GM12892 (cell line): ENCODE measurements at regions not wholly inside any gene's neighbourhood (a gene's known extent, or its start where the extent isn't known, plus 50 kb on each side); places are given as distances from the start of the nearest gene placed in this dataset.

ENCODE experiments used
- DNase-seq: peaks from one replicate; pipeline ENCODE4 v3.0.0; 2011; ENCODE audit not compliant: insufficient read length
- FAIRE-seq: peaks from 2 replicates; lab custom pipeline; 2011; peaks lifted over from hg19 to GRCh38; lab: Jason Lieb, UNC
- POLR2A ChIP-seq: IDR thresholded peaks from 2 replicates; pipeline ENCODE4 v1.6.1; 2011; ENCODE audit warnings: low read depth, low read length, control low read depth
- POLR2AphosphoS5 ChIP-seq: IDR thresholded peaks from 2 replicates; pipeline ENCODE4 v1.6.1; 2011; ENCODE audit warnings: low read depth, low read length, control low read depth
- TAF1 ChIP-seq: IDR thresholded peaks from 2 replicates; pipeline ENCODE4 v1.6.1; 2011; ENCODE audit warnings: low read depth, mild to moderate bottlenecking, control low read depth, low read length, borderline replicate concordance

GRCh38 chr6:98653179-98653578 is 181.2 kb upstream of the POU3F2 start:
- FAIRE-seq (no peak), DNase-seq (no peak)
- TF ChIP-seq TAF1 = no peak
- no peak for TF ChIP-seq POLR2A
- no peak for TF ChIP-seq POLR2AphosphoS5

GRCh38 chr6:98657764-98658163 is 176.6 kb upstream of the POU3F2 start:
- TF ChIP-seq TAF1 = no peak
- no peak for TF ChIP-seq POLR2AphosphoS5
- TF ChIP-seq POLR2A = no peak
- FAIRE-seq (no peak), DNase-seq (no peak)

- DNase-seq = no peak
- FAIRE-seq = no peak
Observed at GRCh38 chr6:98669371-98669770, 165.0 kb upstream of the POU3F2 start.

GRCh38 chr6:98670045-98670746 is 164.2 kb upstream of the POU3F2 start:
- DNase-seq (no peak), FAIRE-seq (no peak)
- TF ChIP-seq POLR2A (no peak), POLR2AphosphoS5 (no peak), TAF1 (no peak)

More at GRCh38 chr6:98669371-98669770, 165.0 kb upstream of the POU3F2 start:
- no peak for TF ChIP-seq POLR2AphosphoS5
- no peak for TF ChIP-seq POLR2A
- TF ChIP-seq TAF1 = no peak

- FAIRE-seq = no peak
- no peak for DNase-seq
Observed at GRCh38 chr6:98672681-98673475, 161.5 kb upstream of the POU3F2 start.

GRCh38 chr6:98678481-98678880 is 155.9 kb upstream of the POU3F2 start:
- no peak for DNase-seq
- TF ChIP-seq POLR2A = no peak
- TF ChIP-seq TAF1 = no peak
- no peak for TF ChIP-seq POLR2AphosphoS5
- FAIRE-seq = no peak

More at GRCh38 chr6:98672681-98673475, 161.5 kb upstream of the POU3F2 start:
- no peak for TF ChIP-seq POLR2A
- no peak for TF ChIP-seq TAF1
- no peak for TF ChIP-seq POLR2AphosphoS5

GRCh38 chr6:98686008-98686601 is 148.3 kb upstream of the POU3F2 start:
- no peak for DNase-seq
- no peak for FAIRE-seq
- TF ChIP-seq POLR2A (no peak), TAF1 (no peak), POLR2AphosphoS5 (no peak)

- DNase-seq (no peak), FAIRE-seq (no peak)
- TF ChIP-seq TAF1 (no peak), POLR2A (no peak), POLR2AphosphoS5 (no peak)
Observed at GRCh38 chr6:98687752-98688151, 146.6 kb upstream of the POU3F2 start.

- no peak for TF ChIP-seq POLR2A
- TF ChIP-seq POLR2AphosphoS5 = no peak
- TF ChIP-seq TAF1 = no peak
- no peak for DNase-seq
- FAIRE-seq = no peak
Observed at GRCh38 chr6:98695091-98695801, 139.1 kb upstream of the POU3F2 start.

DNA sequence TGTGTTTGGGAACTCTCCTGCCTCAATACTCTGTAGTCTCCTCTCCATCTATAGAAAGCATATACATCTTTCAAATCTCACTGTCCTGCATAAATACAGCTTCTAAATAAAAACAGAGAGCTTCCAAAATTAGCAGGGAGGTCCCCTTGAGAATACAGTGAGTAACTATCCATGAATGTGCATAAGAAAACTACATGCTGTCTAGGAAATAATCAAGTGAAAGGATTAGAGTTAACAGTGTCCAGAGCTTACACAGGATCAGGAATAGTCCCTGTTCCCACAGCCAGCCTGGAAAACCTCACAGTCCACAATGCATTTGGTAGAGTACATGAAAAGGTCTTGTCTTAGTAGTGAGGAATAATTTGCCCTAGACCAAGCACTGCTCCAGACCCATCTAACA is 123.0 kb upstream of the POU3F2 start:
- DNase-seq (no peak), FAIRE-seq (no peak)
- TF ChIP-seq POLR2A = no peak
- no peak for TF ChIP-seq POLR2AphosphoS5
- no peak for TF ChIP-seq TAF1

DNA sequence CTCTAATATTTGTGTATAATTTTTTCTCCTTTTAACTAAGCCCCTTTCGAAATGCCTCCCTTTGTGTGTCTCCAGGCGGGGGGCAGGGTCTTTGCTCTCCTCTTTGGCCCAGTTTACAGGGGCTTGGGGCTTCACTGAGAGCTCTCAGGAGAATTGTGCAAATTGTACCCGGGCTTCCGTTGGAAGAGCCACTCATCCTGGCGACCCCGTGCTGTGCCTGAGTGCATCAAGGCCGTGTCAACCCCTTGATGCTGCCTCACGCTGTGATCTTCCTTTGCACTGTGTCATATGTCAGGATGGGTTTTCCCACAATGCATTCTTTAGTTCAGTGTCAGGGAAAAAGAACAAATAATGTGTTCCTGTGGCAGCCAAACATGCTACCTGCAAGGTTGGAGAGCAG is 118.0 kb upstream of the POU3F2 start:
- FAIRE-seq = no peak
- no peak for DNase-seq
- TF ChIP-seq POLR2A (no peak), TAF1 (no peak), POLR2AphosphoS5 (no peak)
